ENCODE measurements at regions not wholly inside any gene's neighbourhood (a gene's known extent, or its start where the extent isn't known, plus 50 kb on each side); places are given as distances from the start of the nearest gene placed in this dataset.
"Not testable (repeated sequence)": the region's sequence is repeated elsewhere in the genome, so short reads cannot be mapped to it uniquely, and the experiment has no call there.

- no peak for DNase-seq
Observed at GRCh38 chr2:57372237-57372984, 674.2 kb upstream of the VRK2 start.

GRCh38 chr2:57373530-57373929, 673.1 kb upstream of the VRK2 start:
- DNase-seq: no peak

GRCh38 chr2:57376985-57377384, 669.6 kb upstream of the VRK2 start:
- no peak for DNase-seq

- DNase-seq: no peak
Observed at GRCh38 chr2:57386305-57386704, 660.3 kb upstream of the VRK2 start.

- no peak for DNase-seq
Observed at GRCh38 chr2:57396355-57397098, 650.1 kb upstream of the VRK2 start.

GRCh38 chr2:57397550-57398360, 648.9 kb upstream of the VRK2 start:
- DNase-seq: no peak

GRCh38 chr2:57399057-57399456, 647.5 kb upstream of the VRK2 start:
- no peak for DNase-seq

- DNase-seq: no peak
Observed at GRCh38 chr2:57402096-57402495, 644.5 kb upstream of the VRK2 start.

GRCh38 chr2:57402755-57403154, 643.9 kb upstream of the VRK2 start:
- no peak for DNase-seq

GRCh38 chr2:57407772-57408201, 638.8 kb upstream of the VRK2 start:
- DNase-seq: no peak

GRCh38 chr2:57408587-57408986, 638.0 kb upstream of the VRK2 start:
- no peak for DNase-seq

- DNase-seq: no peak
Observed at GRCh38 chr2:57417007-57417406, 629.6 kb upstream of the VRK2 start.

GRCh38 chr2:57418859-57419346, 627.7 kb upstream of the VRK2 start:
- not testable (repeated sequence) for DNase-seq

- no peak for DNase-seq
Observed at GRCh38 chr2:57429831-57430230, 616.8 kb upstream of the VRK2 start.

GRCh38 chr2:57432528-57432927, 614.1 kb upstream of the VRK2 start:
- no peak for DNase-seq

- no peak for DNase-seq
Observed at GRCh38 chr2:57434441-57434840, 612.2 kb upstream of the VRK2 start.

GRCh38 chr2:57434972-57435371, 611.6 kb upstream of the VRK2 start:
- DNase-seq: no peak

- DNase-seq: no peak
Observed at GRCh38 chr2:57437077-57437476, 609.5 kb upstream of the VRK2 start.

GRCh38 chr2:57440437-57440836, 606.2 kb upstream of the VRK2 start:
- DNase-seq: no peak

- no peak for DNase-seq
Observed at GRCh38 chr2:57443086-57443485, 603.5 kb upstream of the VRK2 start.

- no peak for DNase-seq
Observed at GRCh38 chr2:57443973-57444521, 602.6 kb upstream of the VRK2 start.

GRCh38 chr2:57444752-57445430, 601.7 kb upstream of the VRK2 start:
- no peak for DNase-seq

GRCh38 chr2:57448816-57449215, 597.8 kb upstream of the VRK2 start:
- DNase-seq: no peak

Data from DMS153 (cell line).